GM12891 (cell line): ENCODE measurements at regions not wholly inside any gene's neighbourhood (a gene's known extent, or its start where the extent isn't known, plus 50 kb on each side); places are given as distances from the start of the nearest gene placed in this dataset.

Source experiments
- POLR2A ChIP-seq: IDR thresholded peaks from 2 replicates; pipeline ENCODE4 v1.6.1; 2011; ENCODE audit warnings: low read depth, low read length, control low read depth
- POLR2AphosphoS5 ChIP-seq: IDR thresholded peaks from 2 replicates; pipeline ENCODE4 v1.6.1; 2011; ENCODE audit warnings: low read depth, low read length, control low read depth
- TAF1 ChIP-seq: IDR thresholded peaks from 2 replicates; pipeline ENCODE4 v1.6.1; 2011; ENCODE audit warnings: low read depth, low read length, control low read depth

- TF ChIP-seq POLR2A (no peak), POLR2AphosphoS5 (no peak), TAF1 (no peak)
Observed at GRCh38 chr7:85602196-85602595, 415.3 kb upstream of the SEMA3D start.
